ENCODE measurements at regions not wholly inside any gene's neighbourhood (a gene's known extent, or its start where the extent isn't known, plus 50 kb on each side); places are given as distances from the start of the nearest gene placed in this dataset.

DNA sequence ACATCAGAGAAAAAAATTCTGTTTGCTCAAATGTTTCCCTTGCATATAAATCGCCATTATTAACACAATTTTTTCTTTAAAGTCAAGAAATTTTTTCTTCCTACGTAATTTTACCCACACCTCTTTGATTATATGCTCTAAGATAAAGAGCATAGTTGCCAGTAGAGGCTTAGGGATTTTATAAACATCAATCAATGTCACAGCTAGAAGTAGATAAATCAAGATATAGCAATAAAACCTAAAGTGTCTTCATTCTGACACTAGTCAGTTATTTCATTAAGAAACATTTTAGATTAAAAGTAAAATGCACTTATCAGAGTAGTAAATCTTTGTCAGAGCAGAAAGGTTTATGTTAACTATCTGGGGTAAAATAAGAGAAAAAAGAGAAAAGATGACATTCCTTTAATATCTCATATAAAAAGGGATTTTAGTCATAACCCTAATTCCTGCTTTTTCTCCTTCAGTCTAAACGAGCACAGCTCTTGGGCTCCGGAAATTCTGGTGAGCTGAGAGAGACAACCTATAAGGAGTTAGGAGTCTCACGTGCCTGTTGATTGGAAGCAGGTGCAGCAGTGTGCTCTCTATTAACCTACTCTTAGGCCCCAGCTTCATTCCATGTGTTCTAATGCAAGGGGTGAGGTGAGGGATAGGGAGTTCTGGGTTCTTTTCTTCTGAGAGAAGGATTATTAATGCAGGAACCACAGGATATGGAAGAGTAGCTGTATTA, 172.4 kb upstream of the GULP1 start:
- in situ Hi-C loops (cut with MboI): no loop called here
- H2AFZ ChIP-seq: no peak overlapping the region
- DNase-seq: no peak
- H3K36me3 ChIP-seq (ENCODE audit: low read depth): no peaks in the 10 kb centered on the region
- H3K4me3 ChIP-seq: no peak overlapping the region
- H3K9me3 ChIP-seq (ENCODE audit: low read depth): no peaks in the 10 kb centered on the region
- no peaks in the 10 kb centered on the region for H3K79me2 ChIP-seq (ENCODE audit: insufficient read depth)
- no peak overlapping the region for H3K27ac ChIP-seq
- no peak overlapping the region for H3K4me2 ChIP-seq (ENCODE audit: unreplicated experiment)
- no peaks in the 10 kb centered on the region; the same call in 1 of the 2 replicates for H3F3A ChIP-seq (ENCODE audit: insufficient read depth)
- WGBS, 2 experiments (ENCODE audit: low coverage in 1 of 2, low lambda C conversion rate in 2 of 2, missing lambda C conversion rate in 2 of 2): 49 to 57% methylated on average over 5 of the region's 5 CpGs
- H3K27me3 ChIP-seq (replicated peaks; ENCODE audit: insufficient read depth): no peaks in the 10 kb centered on the region
- no peaks in the 10 kb centered on the region for H4K20me1 ChIP-seq (ENCODE audit: insufficient read depth)
- TF ChIP-seq EZH2 (IDR thresholded peaks at IDR 0.05; ENCODE audit: insufficient read depth, poor library complexity, severe bottlenecking): no peak
- no peak for TF ChIP-seq EZH2phosphoT487 (IDR thresholded peaks at IDR 0.05; ENCODE audit: insufficient read depth, low read depth)
- no peaks in the 10 kb centered on the region for H3K9me2 ChIP-seq (ENCODE audit: insufficient read depth)
- peaks cover 2% of the 10 kb centered on the region; the same call in 1 of the 2 replicates for H3K4me1 ChIP-seq (ENCODE audit: insufficient read depth)
- H3K9ac ChIP-seq: no peak overlapping the region

DNA sequence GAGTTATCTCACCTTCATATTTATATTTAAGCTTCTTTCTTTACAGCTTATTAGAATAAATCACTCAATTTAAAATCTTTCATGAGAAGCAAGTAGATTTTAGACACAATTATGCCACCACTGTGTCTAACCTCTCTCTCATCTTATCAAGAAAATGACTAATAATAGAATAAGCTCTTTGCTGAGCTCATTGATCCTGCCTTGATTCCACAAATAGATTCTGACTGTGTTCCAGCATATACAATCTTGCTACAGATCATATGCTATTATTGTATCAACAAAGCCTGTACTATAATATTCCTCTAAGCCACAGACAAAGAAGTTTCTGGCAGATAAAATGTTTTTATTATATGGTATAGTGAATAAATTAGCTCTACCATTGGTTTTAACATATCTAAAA, 168.7 kb upstream of the GULP1 start:
- H3K4me3 ChIP-seq: no peak overlapping the region

DNA sequence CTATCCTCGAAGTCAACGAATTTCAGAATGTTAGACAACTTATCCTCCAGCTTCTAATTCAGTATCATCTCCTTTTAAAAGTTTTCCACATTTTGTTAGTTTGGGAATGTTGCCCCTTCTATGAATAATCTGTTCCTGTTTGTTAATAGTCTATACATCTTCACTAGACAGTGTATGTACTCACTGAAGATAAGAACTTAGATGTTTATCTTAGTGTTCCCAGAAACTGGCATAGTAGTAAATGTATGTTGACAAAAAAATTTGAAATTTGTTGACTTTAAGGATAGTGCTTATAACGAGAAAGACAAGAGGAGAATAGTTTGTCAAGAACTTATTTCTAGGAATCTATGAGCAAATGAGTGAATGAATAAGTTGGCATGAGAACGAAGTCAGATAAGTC, 162.0 kb upstream of the GULP1 start:
- Histone ChIP-seq H2AFZ (no peak overlapping the region), H3K9me2 (ENCODE audit: insufficient read depth) (no peaks in the 10 kb centered on the region), H3K79me2 (ENCODE audit: insufficient read depth) (no peaks in the 10 kb centered on the region), H3K4me3 (no peak overlapping the region), H3K4me2 (ENCODE audit: unreplicated experiment) (no peak overlapping the region), H3F3A (ENCODE audit: insufficient read depth) (no peaks in the 10 kb centered on the region), H3K4me1 (ENCODE audit: insufficient read depth) (no peaks in the 10 kb centered on the region; the same call in 1 of the 2 replicates), H3K36me3 (ENCODE audit: low read depth) (no peaks in the 10 kb centered on the region), H3K27ac (no peak overlapping the region), H3K9me3 (ENCODE audit: low read depth) (no peaks in the 10 kb centered on the region), H3K9ac (no peak overlapping the region), H3K27me3 (replicated peaks; ENCODE audit: insufficient read depth) (no peaks in the 10 kb centered on the region), H4K20me1 (ENCODE audit: insufficient read depth) (no peaks in the 10 kb centered on the region)
- no peak for DNase-seq
- WGBS, 2 experiments (ENCODE audit: low coverage in 1 of 2, low lambda C conversion rate in 2 of 2, missing lambda C conversion rate in 2 of 2): 74% methylated on average over 4 of the region's 4 CpGs
- TF ChIP-seq EZH2 (IDR thresholded peaks at IDR 0.05; ENCODE audit: insufficient read depth, poor library complexity, severe bottlenecking): no peak
- no peak for TF ChIP-seq EZH2phosphoT487 (IDR thresholded peaks at IDR 0.05; ENCODE audit: insufficient read depth, low read depth)
- in situ Hi-C loops (cut with MboI): no loop called here

More for the DNA sequence above, 168.7 kb upstream of the GULP1 start:
- no peak overlapping the region for H3K27ac ChIP-seq
- H3K9ac ChIP-seq: no peak overlapping the region
- no peaks in the 10 kb centered on the region for H3K9me3 ChIP-seq (ENCODE audit: low read depth)
- TF ChIP-seq EZH2phosphoT487 (IDR thresholded peaks at IDR 0.05; ENCODE audit: insufficient read depth, low read depth): no peak
- no peak for TF ChIP-seq EZH2 (IDR thresholded peaks at IDR 0.05; ENCODE audit: insufficient read depth, poor library complexity, severe bottlenecking)
- H4K20me1 ChIP-seq (ENCODE audit: insufficient read depth): no peaks in the 10 kb centered on the region
- H3F3A ChIP-seq (ENCODE audit: insufficient read depth): no peaks in the 10 kb centered on the region
- in situ Hi-C loops (cut with MboI): no loop called here
- H3K27me3 ChIP-seq (replicated peaks; ENCODE audit: insufficient read depth): no peaks in the 10 kb centered on the region
- no peak overlapping the region for H3K4me2 ChIP-seq (ENCODE audit: unreplicated experiment)
- H3K9me2 ChIP-seq (ENCODE audit: insufficient read depth): no peaks in the 10 kb centered on the region
- no peak for DNase-seq
- H3K4me1 ChIP-seq (ENCODE audit: insufficient read depth): no peaks in the 10 kb centered on the region
- H3K79me2 ChIP-seq (ENCODE audit: insufficient read depth): no peaks in the 10 kb centered on the region
- H2AFZ ChIP-seq: no peak overlapping the region
- H3K36me3 ChIP-seq (ENCODE audit: low read depth): no peaks in the 10 kb centered on the region

DNA sequence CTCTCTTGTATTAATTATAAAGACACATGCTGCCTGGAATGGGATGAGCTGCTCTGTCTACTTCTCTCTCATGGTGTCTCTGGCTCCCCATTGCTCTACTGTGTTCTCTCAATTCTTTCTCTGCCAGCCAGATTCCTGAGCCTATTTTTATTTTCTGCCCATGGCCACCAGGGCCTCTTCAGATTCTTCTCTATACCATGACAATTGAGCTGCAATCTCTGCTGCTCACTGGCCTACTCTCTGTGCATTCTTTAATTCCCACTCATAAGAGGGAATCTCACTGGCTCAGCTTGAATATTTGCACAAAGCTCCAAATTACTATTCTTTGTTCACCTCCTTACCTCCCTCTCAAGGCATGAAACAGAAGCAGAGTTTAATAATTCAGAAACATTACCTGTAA, 161.4 kb upstream of the GULP1 start:
- Histone ChIP-seq H3K27me3 (replicated peaks; ENCODE audit: insufficient read depth) (no peaks in the 10 kb centered on the region), H3K36me3 (ENCODE audit: low read depth) (no peaks in the 10 kb centered on the region), H3K27ac (no peak overlapping the region), H2AFZ (no peak overlapping the region), H3K9ac (no peak overlapping the region), H3F3A (ENCODE audit: insufficient read depth) (no peaks in the 10 kb centered on the region), H3K4me2 (ENCODE audit: unreplicated experiment) (no peak overlapping the region), H3K4me3 (no peak overlapping the region), H3K79me2 (ENCODE audit: insufficient read depth) (no peaks in the 10 kb centered on the region), H3K4me1 (ENCODE audit: insufficient read depth) (no peaks in the 10 kb centered on the region; the same call in 1 of the 2 replicates), H4K20me1 (ENCODE audit: insufficient read depth) (no peaks in the 10 kb centered on the region), H3K9me3 (ENCODE audit: low read depth) (no peaks in the 10 kb centered on the region), H3K9me2 (ENCODE audit: insufficient read depth) (no peaks in the 10 kb centered on the region)
- no peak for DNase-seq
- in situ Hi-C loops (cut with MboI): no loop called here
- TF ChIP-seq EZH2phosphoT487 (IDR thresholded peaks at IDR 0.05; ENCODE audit: insufficient read depth, low read depth): no peak
- no peak for TF ChIP-seq EZH2 (IDR thresholded peaks at IDR 0.05; ENCODE audit: insufficient read depth, poor library complexity, severe bottlenecking)

DNA sequence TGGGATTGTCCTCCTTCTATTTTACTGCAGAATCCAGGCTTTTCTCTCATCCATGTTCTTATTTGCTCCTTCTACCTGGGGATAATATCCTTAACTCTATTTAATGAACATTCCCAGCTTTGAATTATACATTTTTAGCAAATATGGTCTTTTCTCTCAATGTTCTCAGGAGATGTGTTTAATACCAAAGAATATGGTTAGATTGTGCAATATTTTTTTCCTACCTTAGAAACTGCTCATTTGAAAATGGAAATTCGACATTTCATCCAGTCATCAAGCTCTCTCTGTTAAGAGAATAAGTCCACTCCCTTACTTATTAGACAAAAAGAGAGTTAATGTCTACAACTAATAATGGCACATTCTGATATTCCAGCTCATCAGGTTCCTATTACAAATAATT, 160.4 kb upstream of the GULP1 start:
- Histone ChIP-seq H2AFZ (no peak overlapping the region), H3F3A (ENCODE audit: insufficient read depth) (no peaks in the 10 kb centered on the region), H3K4me1 (ENCODE audit: insufficient read depth) (no peaks in the 10 kb centered on the region; the same call in 1 of the 2 replicates), H3K79me2 (ENCODE audit: insufficient read depth) (no peaks in the 10 kb centered on the region), H3K27ac (no peak overlapping the region), H3K27me3 (replicated peaks; ENCODE audit: insufficient read depth) (no peaks in the 10 kb centered on the region), H3K9me2 (ENCODE audit: insufficient read depth) (no peaks in the 10 kb centered on the region), H3K4me3 (no peak overlapping the region), H4K20me1 (ENCODE audit: insufficient read depth) (no peaks in the 10 kb centered on the region), H3K9ac (no peak overlapping the region), H3K9me3 (ENCODE audit: low read depth) (no peaks in the 10 kb centered on the region), H3K4me2 (ENCODE audit: unreplicated experiment) (no peak overlapping the region), H3K36me3 (ENCODE audit: low read depth) (no peaks in the 10 kb centered on the region)
- 45 to 50% methylated on average over 1 of the region's 1 CpG for WGBS, 2 experiments (ENCODE audit: low coverage in 1 of 2, low lambda C conversion rate in 2 of 2, missing lambda C conversion rate in 2 of 2)
- no peak for DNase-seq
- TF ChIP-seq EZH2 (IDR thresholded peaks at IDR 0.05; ENCODE audit: insufficient read depth, poor library complexity, severe bottlenecking): no peak
- TF ChIP-seq EZH2phosphoT487 (IDR thresholded peaks at IDR 0.05; ENCODE audit: insufficient read depth, low read depth): no peak
- in situ Hi-C loops (cut with MboI): no loop called here

All from GM23248 (cell line).